ENCODE measurements at regions not wholly inside any gene's neighbourhood (a gene's known extent, or its start where the extent isn't known, plus 50 kb on each side); places are given as distances from the start of the nearest gene placed in this dataset.
"Not testable (repeated sequence)": the region's sequence is repeated elsewhere in the genome, so short reads cannot be mapped to it uniquely, and the experiment has no call there.

GRCh38 chr20:40887105-40887504 is 141.5 kb upstream of the TOP1 start:
- DNase-seq (ENCODE audit: extremely low read depth, low read depth) = no peak

GRCh38 chr20:40889266-40889665 is 139.4 kb upstream of the TOP1 start:
- not testable (repeated sequence) for DNase-seq (ENCODE audit: extremely low read depth, low read depth)

More at GRCh38 chr20:40887105-40887504, 141.5 kb upstream of the TOP1 start:
- no peak for TF ChIP-seq CTCF (IDR thresholded peaks at IDR 0.05; ENCODE audit: low read depth, low read length)

GRCh38 chr20:40890181-40890580 is 138.4 kb upstream of the TOP1 start:
- DNase-seq (ENCODE audit: extremely low read depth, low read depth) = no peak
- TF ChIP-seq CTCF (IDR thresholded peaks at IDR 0.05; ENCODE audit: low read depth, low read length) = no peak

- DNase-seq (ENCODE audit: extremely low read depth, low read depth) = no peak
- no peak for TF ChIP-seq CTCF (IDR thresholded peaks at IDR 0.05; ENCODE audit: low read depth, low read length)
Observed at GRCh38 chr20:40890635-40891034, 138.0 kb upstream of the TOP1 start.

GRCh38 chr20:40891351-40891750 is 137.3 kb upstream of the TOP1 start:
- TF ChIP-seq CTCF (IDR thresholded peaks at IDR 0.05; ENCODE audit: low read depth, low read length) = no peak
- DNase-seq (ENCODE audit: extremely low read depth, low read depth) = no peak

GRCh38 chr20:40892642-40893041 is 136.0 kb upstream of the TOP1 start:
- no peak for DNase-seq (ENCODE audit: extremely low read depth, low read depth)
- no peak for TF ChIP-seq CTCF (IDR thresholded peaks at IDR 0.05; ENCODE audit: low read depth, low read length)

- no peak for DNase-seq (ENCODE audit: extremely low read depth, low read depth)
- TF ChIP-seq CTCF (IDR thresholded peaks at IDR 0.05; ENCODE audit: low read depth, low read length) = no peak
Observed at GRCh38 chr20:40893610-40894236, 134.9 kb upstream of the TOP1 start.

GRCh38 chr20:40894237-40894630 is 134.4 kb upstream of the TOP1 start:
- no peak for TF ChIP-seq CTCF (IDR thresholded peaks at IDR 0.05; ENCODE audit: low read depth, low read length)
- no peak for DNase-seq (ENCODE audit: extremely low read depth, low read depth)

All from AG09319 (cell line).